HG03432 (cell line): ENCODE measurements at regions not wholly inside any gene's neighbourhood (a gene's known extent, or its start where the extent isn't known, plus 50 kb on each side); places are given as distances from the start of the nearest gene placed in this dataset.
A peak's percentile ranks its signal among the peaks of the same experiment; 100 is the strongest.
"Not testable (repeated sequence)": the region's sequence is repeated elsewhere in the genome, so short reads cannot be mapped to it uniquely, and the experiment has no call there.

ENCODE experiments used
- ATAC-seq: cut with Tn5 transposase; IDR thresholded peaks from one replicate; pipeline ENCODE4 v1.9.1; 2021; ENCODE audit warnings: mild to moderate bottlenecking, moderate library complexity; ENCODE audit not compliant: unreplicated experiment

DNA sequence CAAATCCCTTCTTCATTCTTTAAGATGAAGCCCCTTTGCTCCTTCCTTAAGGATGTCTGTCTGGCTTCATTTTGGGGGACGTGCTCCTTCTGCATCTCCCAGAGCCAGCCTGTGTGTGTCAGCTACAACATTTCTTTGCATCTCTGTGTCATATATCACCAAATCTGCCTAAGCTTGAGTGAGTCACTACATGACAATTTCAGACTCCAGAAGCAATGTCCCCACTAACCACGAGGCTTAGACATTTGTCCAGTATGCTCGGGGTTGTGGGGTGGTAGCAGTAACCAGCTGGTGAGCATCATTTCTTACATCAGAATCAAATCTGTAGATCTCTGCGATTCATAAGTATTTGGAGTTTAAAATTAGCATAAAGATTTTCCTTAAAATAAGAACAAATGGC, 54.1 kb upstream of the USP14 start:
- ATAC-seq = not testable (repeated sequence)

DNA sequence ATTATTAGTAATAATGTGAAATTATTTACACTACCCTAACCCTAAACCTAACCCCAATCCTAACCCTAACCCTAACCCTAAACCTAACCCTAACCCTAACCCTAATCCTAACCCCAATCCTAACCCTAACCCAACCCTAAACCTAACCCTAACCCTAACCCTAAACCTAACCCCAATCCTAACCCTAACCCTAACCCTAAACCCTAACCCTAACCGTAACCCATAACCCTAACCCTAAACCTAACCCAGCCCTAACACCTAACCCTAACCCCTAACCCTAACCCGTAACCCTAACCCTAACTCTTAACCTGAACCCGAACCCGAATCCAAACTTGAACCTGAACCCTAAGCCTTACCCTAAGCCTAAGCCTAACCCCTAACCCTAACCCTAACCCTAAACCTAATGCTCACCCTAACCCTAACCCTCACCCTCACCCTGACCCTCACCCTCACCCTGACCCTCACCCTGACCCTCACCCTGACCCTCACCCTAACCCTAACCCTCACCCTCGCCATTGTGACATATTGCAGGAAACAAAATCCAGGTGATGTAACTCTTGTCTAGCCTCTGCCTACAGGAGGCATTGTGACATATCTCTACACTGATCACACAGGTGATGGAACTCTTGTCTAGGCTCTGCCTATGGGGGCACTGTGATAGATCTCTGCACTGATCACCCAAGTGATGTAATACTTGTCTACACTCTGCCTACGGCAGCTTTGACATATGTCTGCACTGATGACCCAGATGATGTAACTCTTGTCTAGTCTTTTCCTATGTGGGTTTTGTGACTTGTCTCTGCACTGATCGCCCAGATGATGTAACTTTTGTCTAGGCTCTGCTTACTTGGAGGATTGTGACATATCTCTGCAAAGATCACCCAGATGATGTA, 53.0 kb upstream of the USP14 start:
- ATAC-seq = not testable (repeated sequence)

DNA sequence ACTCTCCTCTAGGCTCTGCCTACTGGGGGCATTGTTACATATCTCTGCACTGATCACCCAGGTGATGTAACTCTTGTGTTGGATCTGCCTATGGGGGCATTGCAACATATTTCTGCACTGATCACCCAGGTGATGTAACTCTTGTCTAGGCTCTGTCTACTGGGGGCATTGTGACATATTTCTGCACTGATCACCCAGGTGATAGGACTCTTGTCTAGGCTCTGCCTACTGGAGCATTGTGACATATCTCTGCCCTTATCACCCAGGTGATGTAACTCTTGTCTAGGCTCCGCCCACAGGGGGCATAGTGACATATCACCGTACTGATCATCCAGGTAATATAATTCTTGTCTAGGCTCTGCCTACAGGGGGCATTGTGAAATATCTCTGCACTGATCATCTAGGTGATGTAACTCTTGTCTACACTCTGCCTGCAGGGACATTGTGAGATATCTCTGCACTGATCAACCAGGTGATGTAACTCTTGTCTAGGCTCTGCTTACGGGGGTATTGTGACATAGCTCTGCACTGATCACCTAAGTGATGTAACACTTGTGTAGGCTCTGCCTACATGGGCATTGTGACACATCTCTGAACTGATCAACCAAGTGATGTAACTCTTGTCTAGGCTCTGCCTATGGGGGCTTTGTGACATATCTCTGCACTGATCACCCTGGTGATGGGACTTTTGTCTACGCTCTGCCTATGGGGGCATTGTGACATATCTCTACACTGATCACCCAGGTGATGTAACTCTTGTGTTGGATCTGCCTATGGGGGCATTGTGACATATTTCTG, 52.1 kb upstream of the USP14 start:
- not testable (repeated sequence) for ATAC-seq

DNA sequence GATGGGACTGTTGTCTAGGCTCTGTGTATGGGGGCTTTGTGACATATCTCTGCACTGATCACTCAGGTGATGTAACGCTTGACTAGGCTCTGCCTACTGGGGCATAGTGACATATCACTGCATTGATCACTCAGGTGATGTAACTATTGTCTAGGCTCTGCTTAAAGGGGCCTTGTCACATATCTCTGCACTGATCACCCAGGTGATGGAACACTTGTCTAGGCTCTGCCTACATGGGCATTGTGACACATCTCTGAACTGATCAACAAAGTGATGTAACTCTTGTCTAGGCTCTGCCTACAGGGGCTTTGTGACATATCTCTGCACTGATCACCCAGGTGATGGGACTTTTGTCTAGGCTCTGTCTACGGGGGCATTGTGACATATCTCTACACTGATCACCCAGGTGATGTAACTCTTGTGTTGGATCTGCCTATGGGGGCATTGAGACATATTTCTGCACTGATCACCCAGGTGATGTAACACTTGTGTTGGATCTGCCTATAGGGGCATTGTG, 51.4 kb upstream of the USP14 start:
- ATAC-seq = not testable (repeated sequence)

DNA sequence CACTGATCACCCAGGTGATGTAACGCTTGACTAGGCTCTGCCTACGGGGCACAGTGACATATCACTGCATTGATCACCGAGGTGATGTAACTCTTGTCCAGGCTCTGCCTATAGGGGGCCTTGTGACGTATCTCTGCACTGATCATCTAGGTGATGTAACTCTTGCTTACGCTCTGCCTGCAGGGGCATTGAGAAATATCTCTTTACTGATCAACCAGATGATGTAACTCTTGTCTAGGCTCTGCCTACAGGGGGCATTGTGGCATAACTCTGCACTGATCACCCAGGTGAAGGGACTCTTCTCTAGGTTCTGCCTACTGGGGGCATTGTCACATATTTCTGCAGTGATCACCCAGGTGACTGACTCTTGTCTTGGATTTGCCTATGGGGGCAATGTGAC, 50.9 kb upstream of the USP14 start:
- ATAC-seq = not testable (repeated sequence)

DNA sequence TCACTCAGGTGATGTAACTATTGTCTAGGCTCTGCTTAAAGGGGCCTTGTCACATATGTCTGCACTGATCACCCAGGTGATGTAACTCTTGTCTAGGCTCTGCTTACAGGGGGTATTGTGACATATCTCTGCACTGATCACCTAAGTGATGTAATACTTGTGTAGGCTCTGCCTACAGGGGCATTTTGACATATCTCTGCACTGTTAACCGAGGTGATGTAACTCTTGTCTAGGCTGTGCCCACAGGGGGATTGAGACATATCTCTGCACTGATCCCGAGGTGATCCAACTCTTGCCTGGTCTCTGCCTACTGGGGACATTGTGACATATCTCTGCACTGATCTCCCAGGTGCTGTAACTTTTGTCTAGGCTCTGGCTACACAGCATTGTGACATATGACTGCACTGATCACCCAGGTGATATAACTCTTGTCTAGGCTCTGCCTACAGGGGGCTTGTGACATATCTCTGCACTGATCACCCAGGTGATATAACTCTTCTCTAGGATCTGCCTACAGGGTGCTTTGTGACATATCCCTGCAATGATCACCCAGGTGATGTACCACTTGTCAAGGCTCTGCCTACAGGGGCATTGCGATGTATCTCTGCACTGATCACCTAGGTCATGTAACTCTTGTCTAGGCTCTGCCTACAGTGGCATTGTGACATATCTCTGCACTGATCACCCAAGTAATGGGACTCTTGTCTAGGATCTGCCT, 50.3 kb upstream of the USP14 start:
- ATAC-seq = peak; percentile 46
